H7 (cell line): ENCODE measurements at regions not wholly inside any gene's neighbourhood (a gene's known extent, or its start where the extent isn't known, plus 50 kb on each side); places are given as distances from the start of the nearest gene placed in this dataset.

Experiments
- DNase-seq: peaks from one replicate; pipeline ENCODE4 v3.0.0; 2012
- H3K27me3 ChIP-seq: 2 replicates; pipeline ENCODE4 v1.6.0; 2011; ENCODE audit warnings: mild to moderate bottlenecking, low read length; ENCODE audit not compliant: control insufficient read depth, insufficient read depth
- H3K36me3 ChIP-seq: replicated peaks from 2 replicates; pipeline ENCODE4 v1.5.1; 2011; ENCODE audit warnings: low read length; ENCODE audit not compliant: control insufficient read depth, insufficient read depth
- H3K4me3 ChIP-seq: 2 replicates; pipeline ENCODE4 v1.5.1; 2011; ENCODE audit warnings: low read depth, mild to moderate bottlenecking, control low read depth, low read length, moderate library complexity; ENCODE audit not compliant: insufficient read depth

- Histone ChIP-seq H3K36me3 (no peaks in the 10 kb centered on the region), H3K4me3 (no peak overlapping the region), H3K27me3 (no peaks in the 10 kb centered on the region)
- DNase-seq: no peak
These were observed 54.7 kb upstream of the ZNF423 start for GRCh38 chr16:49910541-49911071.

DNA sequence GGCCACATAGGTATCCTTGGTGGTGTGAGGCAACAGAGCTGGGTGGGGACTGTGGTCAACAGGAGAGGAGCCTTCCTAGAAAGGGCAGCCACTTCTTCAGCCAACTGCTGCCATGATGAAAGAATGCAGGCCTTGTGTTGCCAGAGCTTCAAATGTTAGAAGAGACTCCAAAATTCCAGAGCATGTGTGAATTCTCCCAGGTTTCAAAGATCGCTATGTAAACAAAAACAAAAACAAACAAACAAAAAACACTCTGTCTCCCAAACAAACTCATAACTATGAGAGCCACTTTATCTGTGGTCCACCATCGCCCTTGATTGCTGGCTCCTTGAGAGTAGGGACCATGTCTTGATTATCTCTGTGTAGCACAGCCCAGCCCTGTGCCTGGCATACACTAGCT lies 55.5 kb upstream of the ZNF423 start:
- Histone ChIP-seq H3K4me3 (no peak overlapping the region), H3K36me3 (no peaks in the 10 kb centered on the region), H3K27me3 (no peaks in the 10 kb centered on the region)
- DNase-seq: no peak

DNA sequence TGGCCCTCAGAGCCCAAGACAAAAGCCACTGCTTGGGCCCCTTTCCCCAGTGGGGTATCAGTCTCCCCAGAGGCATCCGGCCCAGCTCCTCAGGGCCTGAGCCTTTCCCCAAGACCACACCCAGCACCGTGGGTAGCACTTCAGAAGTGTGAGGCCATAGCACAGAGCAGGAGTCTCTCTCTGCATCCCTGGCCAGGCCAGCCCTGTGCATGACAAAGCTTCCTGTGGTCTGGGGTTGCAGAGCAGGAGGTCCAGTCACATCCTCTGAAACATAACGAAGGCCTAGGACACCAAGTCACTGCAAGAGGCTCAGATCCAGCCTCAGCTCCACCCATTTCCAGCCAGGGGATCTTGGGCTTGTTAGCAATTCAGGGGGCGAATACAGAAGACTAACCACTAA lies 56.8 kb upstream of the ZNF423 start:
- H3K36me3 ChIP-seq: no peaks in the 10 kb centered on the region
- DNase-seq: no peak
- no peak overlapping the region for H3K4me3 ChIP-seq
- H3K27me3 ChIP-seq: no peaks in the 10 kb centered on the region

- H3K36me3 ChIP-seq: no peaks in the 10 kb centered on the region
- no peaks in the 10 kb centered on the region for H3K27me3 ChIP-seq
- no peak overlapping the region for H3K4me3 ChIP-seq
- no peak for DNase-seq
These were observed 57.8 kb upstream of the ZNF423 start for GRCh38 chr16:49913720-49914119.

DNA sequence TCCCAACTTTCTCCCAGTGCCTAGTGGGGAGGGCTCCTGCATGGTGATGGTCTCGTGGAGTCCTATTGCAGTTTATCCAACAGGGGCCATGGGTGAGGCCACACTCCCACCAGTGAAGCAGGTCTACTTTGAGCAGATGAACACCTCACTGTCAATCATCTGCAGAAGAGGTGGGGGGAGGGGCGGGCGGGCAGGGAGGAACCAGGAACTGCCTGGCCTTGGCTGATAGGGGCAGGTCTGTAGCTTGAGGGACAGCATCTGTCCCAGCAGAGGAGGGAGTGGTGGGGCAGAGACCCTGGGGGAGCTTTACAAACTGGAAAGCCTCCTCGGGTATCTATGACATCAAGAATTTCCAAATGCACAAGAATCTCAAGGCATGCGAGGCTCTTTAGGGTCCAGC lies 58.7 kb upstream of the ZNF423 start:
- Histone ChIP-seq H3K27me3 (no peaks in the 10 kb centered on the region), H3K4me3 (no peak overlapping the region), H3K36me3 (no peaks in the 10 kb centered on the region)
- DNase-seq: no peak

GRCh38 chr16:49918257-49918656 lies 62.3 kb upstream of the ZNF423 start:
- DNase-seq: peak; percentile 73
- Histone ChIP-seq H3K27me3 (no peaks in the 10 kb centered on the region), H3K36me3 (no peaks in the 10 kb centered on the region), H3K4me3 (no peak overlapping the region)

DNA sequence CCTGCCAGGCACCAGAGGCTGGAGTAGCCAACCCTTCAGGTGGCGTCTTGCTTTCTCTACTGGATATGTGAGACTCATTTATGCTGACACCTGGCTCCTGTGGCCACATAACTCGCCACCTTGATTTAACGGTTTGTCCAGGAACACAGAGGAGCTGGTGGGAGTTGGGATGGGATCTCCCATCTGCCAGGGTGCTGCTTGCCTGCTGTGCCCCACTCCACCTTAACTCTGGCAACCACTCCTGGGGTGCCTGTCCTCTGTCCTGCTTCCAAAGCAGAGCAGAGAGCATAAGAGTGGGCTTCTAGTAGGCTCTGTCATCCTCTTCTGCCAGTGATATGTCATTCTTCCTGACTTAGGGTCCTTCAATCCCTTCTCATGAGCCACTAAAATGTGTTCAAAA lies 63.4 kb upstream of the ZNF423 start:
- Histone ChIP-seq H3K4me3 (no peak overlapping the region), H3K27me3 (no peaks in the 10 kb centered on the region), H3K36me3 (no peaks in the 10 kb centered on the region)
- DNase-seq: no peak

GRCh38 chr16:49920397-49920796 lies 64.5 kb upstream of the ZNF423 start:
- Histone ChIP-seq H3K27me3 (no peaks in the 10 kb centered on the region), H3K36me3 (no peaks in the 10 kb centered on the region), H3K4me3 (no peak overlapping the region)
- DNase-seq: no peak

GRCh38 chr16:49921106-49921505 lies 65.2 kb upstream of the ZNF423 start:
- Histone ChIP-seq H3K4me3 (no peak overlapping the region), H3K27me3 (no peaks in the 10 kb centered on the region), H3K36me3 (no peaks in the 10 kb centered on the region)
- no peak for DNase-seq

DNA sequence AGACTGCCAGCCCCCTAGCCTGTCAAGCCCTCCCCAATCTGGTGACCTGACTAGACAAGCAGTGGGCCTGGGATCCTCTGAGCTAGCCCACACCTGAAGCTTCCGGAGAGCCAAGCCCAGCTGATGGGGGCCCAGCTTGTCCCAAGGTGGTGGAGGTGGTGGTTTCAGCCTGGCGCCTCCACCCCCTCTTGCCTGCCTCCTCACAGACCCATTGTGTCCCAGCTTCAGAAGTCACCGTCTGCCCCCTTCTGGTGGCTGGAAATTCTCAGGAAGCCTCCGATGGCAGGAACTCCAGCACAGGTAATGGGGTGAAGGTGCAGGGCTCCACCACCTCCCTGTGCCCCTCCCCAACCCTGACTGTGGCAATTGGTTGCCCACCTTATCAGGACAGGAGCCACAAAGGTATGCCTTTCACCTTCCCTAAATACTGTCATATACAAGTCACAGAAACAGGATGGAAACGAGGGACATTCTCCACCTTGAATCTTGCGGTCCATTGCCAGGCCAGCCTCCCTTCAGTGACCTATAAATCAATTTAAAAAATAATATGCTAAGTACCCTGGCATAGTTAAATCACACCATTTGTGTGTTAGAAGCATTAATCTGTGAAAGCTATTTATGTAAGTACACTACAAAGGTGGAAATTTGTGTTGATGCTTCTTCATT lies 66.0 kb upstream of the ZNF423 start:
- Histone ChIP-seq H3K27me3 (no peaks in the 10 kb centered on the region), H3K36me3 (no peaks in the 10 kb centered on the region), H3K4me3 (no peak overlapping the region)
- peak; percentile 93 for DNase-seq

DNA sequence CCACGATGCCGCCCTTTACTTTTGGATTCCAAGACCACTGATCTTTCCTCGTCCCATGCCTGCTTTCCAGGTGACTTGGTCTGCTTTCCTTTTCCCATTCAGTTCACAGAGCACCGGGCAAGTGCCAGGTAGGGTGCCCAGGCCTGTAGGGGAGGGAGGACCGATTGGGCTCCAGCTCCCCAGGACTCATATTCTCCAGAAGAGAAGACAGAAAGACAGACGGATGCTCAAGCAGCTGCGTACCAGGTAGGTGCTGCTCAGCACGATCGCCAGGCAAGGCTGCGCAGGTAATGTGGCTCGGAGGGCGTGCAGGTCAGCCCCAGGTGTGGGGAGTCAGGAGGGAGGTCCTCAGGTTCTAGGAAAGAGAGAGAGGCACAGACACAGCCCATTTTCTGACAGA lies 67.5 kb upstream of the ZNF423 start:
- no peak for DNase-seq
- H3K4me3 ChIP-seq: no peak overlapping the region
- H3K27me3 ChIP-seq: no peaks in the 10 kb centered on the region
- H3K36me3 ChIP-seq: no peaks in the 10 kb centered on the region

DNA sequence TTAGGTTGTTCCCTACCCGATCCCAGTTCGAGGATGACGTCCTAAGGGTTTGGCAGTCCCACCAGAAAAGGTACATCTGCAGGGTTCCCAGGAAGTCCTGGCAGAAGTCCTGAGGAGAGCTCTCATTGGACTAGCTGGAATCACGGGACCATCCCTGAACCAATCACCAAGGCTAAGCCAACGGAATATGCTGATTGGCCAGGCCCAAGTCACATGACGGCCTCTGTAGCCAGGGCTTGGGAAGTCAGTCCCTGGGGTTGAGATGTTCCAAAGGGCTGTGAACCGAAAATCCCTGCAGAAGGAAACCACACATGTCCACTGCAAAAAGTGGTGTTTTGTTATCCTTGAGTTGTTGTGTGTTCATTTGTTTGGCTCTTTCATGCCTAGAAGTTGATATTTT lies 68.2 kb upstream of the ZNF423 start:
- peak; percentile 62 for DNase-seq
- H3K36me3 ChIP-seq: no peaks in the 10 kb centered on the region
- no peak overlapping the region for H3K4me3 ChIP-seq
- H3K27me3 ChIP-seq: no peaks in the 10 kb centered on the region

- H3K4me3 ChIP-seq: no peak overlapping the region
- no peak for DNase-seq
- H3K36me3 ChIP-seq: no peaks in the 10 kb centered on the region
- H3K27me3 ChIP-seq: no peaks in the 10 kb centered on the region
These were observed 71.0 kb upstream of the ZNF423 start for GRCh38 chr16:49926941-49927340.

- H3K4me3 ChIP-seq: no peak overlapping the region
- no peak for DNase-seq
- H3K27me3 ChIP-seq: no peaks in the 10 kb centered on the region
- H3K36me3 ChIP-seq: no peaks in the 10 kb centered on the region
These were observed 72.5 kb upstream of the ZNF423 start for GRCh38 chr16:49928176-49929041.

DNA sequence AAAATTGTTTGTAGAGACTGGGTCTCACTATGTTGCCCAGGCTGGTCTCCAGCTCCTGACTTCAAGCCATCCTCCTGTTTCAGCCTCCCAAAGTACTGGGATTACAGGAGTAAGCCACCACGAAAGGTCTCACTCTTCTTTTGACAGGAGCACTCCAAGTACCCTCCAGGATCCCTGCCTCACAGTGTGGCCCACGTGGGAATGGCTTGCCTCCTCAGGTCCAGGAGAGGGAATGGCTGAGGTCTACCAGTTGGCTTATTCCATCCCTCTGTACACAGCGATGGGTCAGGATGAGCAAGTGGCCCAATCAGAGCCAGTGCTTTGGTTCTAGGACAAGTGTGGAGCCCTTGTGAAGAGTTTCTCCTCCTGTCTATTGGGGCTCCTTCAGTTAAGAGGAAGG lies 73.7 kb upstream of the ZNF423 start:
- Histone ChIP-seq H3K27me3 (no peaks in the 10 kb centered on the region), H3K4me3 (no peak overlapping the region), H3K36me3 (no peaks in the 10 kb centered on the region)
- DNase-seq: peak; percentile 12
